ENCODE measurements at regions not wholly inside any gene's neighbourhood (a gene's known extent, or its start where the extent isn't known, plus 50 kb on each side); places are given as distances from the start of the nearest gene placed in this dataset.
"Not testable (repeated sequence)": the region's sequence is repeated elsewhere in the genome, so short reads cannot be mapped to it uniquely, and the experiment has no call there.

DNA sequence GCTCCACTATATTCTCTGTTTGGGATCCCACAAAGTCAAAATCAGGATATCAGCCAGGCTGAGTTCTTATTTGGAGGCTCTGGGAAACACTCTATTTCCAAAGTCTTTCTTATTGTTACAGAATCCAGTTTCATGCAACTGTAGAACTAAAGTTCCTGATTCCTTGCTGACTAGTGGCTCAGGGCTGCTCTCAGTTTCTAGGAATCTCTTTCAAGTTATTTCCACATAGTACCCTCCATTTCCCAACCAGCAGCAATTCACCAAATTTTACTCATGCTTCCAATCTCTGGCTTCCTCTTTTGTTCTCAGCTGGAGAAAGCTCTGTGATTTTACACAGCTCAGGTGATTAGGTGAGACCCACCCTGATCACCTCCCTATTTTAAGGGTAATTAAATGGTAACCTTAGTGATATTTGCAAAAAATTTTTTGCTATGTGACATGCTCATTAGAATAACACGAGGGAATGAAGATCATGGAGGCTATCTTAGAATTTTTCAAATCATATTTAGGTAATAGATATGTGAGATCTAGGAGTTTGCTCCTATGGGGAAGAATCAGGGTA is 794.9 kb upstream of the ARRDC3 start:
- H3K9me3 Mint-ChIP-seq = peaks cover 0 to 3% (median 0%) of the 10 kb centered on the region in 7 donors
- H3K36me3 ChIP-seq (ENCODE audit: control insufficient read depth, insufficient read depth, low read length) = no peaks in the 10 kb centered on the region
- no peaks in the 10 kb centered on the region for H3K4me1 ChIP-seq (ENCODE audit: control insufficient read depth, insufficient read depth, low read length, poor library complexity, severe bottlenecking)
- no peak overlapping the region for H3K4me3 ChIP-seq (ENCODE audit: low read depth, low read length)
- H3K27ac ChIP-seq (ENCODE audit: insufficient read depth, low read length, poor library complexity, severe bottlenecking) = no peak overlapping the region
- H3K27ac Mint-ChIP-seq = no peak overlapping the region
- H3K36me3 Mint-ChIP-seq = no peaks in the 10 kb centered on the region
- H3K4me3 Mint-ChIP-seq = no peak overlapping the region
- H3K27me3 Mint-ChIP-seq = no peaks in the 10 kb centered on the region
- no peaks in the 10 kb centered on the region for H3K4me1 Mint-ChIP-seq
- DNase-seq (no peak), ATAC-seq (ENCODE audit: low read depth in 2 of 2) (no peak)
- H3K9me3 ChIP-seq (ENCODE audit: control insufficient read depth in 2 of 2, low read length in 2 of 2) = no peaks in the 10 kb centered on the region
- H3K27me3 ChIP-seq (ENCODE audit: control insufficient read depth, insufficient read depth, low read length) = no peaks in the 10 kb centered on the region

DNA sequence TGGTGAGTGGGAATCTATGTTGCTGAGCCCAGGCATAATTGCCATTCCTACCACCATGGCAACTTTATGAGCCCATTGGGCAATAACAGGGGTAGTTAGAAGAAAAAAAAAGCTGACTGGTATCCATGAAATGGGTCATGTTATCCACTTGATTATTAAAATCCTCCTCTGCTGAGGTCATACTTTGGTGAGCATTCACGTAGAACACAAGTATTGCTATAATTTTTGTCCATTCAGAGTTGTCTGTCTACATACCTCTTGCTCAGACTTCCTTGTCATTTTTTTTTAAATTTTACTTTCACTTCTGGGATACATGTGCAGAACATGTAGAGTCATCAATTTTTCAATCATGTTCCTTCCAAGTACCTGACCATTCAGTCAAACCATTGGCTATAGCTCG is 780.8 kb upstream of the ARRDC3 start:
- Histone ChIP-seq H3K4me3 (ENCODE audit: low read depth, low read length) (no peak overlapping the region), H3K4me1 (ENCODE audit: control insufficient read depth, insufficient read depth, low read length, poor library complexity, severe bottlenecking) (no peaks in the 10 kb centered on the region), H3K27me3 (ENCODE audit: control insufficient read depth, insufficient read depth, low read length) (no peaks in the 10 kb centered on the region), H3K9me3 (ENCODE audit: control insufficient read depth in 2 of 2, low read length in 2 of 2) (peaks cover 0 to 2% of the 10 kb centered on the region in 2 experiments), H3K27ac (ENCODE audit: insufficient read depth, low read length, poor library complexity, severe bottlenecking) (no peak overlapping the region), H3K36me3 (ENCODE audit: control insufficient read depth, insufficient read depth, low read length) (no peaks in the 10 kb centered on the region)
- no peaks in the 10 kb centered on the region for H3K36me3 Mint-ChIP-seq
- no peaks in the 10 kb centered on the region for H3K4me1 Mint-ChIP-seq
- ATAC-seq (ENCODE audit: low read depth in 2 of 2) = no peak
- no peak for DNase-seq
- H3K27ac Mint-ChIP-seq = no peak overlapping the region
- no peaks in the 10 kb centered on the region for H3K27me3 Mint-ChIP-seq
- no peak overlapping the region for H3K4me3 Mint-ChIP-seq
- peaks cover 0 to 12% (median 6%) of the 10 kb centered on the region in 7 donors for H3K9me3 Mint-ChIP-seq

DNA sequence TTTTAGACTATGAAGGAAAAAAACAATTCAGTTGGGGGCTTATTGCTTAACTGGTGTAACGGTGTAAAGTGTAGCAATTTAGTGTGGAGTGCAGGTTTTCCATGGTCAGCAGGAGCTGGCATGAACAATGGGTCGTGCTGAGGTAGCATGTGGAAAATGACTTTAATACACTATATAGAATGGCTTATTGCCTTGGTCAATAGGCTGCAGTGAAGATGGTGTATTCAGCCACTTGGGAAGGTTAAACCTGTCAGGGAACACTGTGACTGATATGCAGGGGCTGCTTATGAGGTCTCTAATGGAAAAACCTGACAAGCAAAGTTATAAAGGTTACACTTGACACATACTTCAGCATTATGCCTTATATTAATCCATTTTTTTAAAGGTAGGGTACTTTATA is 764.7 kb upstream of the ARRDC3 start:
- no peaks in the 10 kb centered on the region for H3K36me3 ChIP-seq (ENCODE audit: control insufficient read depth, insufficient read depth, low read length)
- H3K9me3 ChIP-seq (ENCODE audit: control insufficient read depth in 2 of 2, low read length in 2 of 2) = no peaks in the 10 kb centered on the region
- H3K27ac ChIP-seq (ENCODE audit: insufficient read depth, low read length, poor library complexity, severe bottlenecking) = no peak overlapping the region
- H3K4me3 ChIP-seq (ENCODE audit: low read depth, low read length) = no peak overlapping the region
- Mint-ChIP-seq H3K36me3 (no peaks in the 10 kb centered on the region), H3K4me3 (no peak overlapping the region), H3K4me1 (no peaks in the 10 kb centered on the region), H3K9me3 (peaks cover 0 to 11% (median 0%) of the 10 kb centered on the region in 7 donors), H3K27me3 (no peaks in the 10 kb centered on the region), H3K27ac (no peak overlapping the region)
- H3K4me1 ChIP-seq (ENCODE audit: control insufficient read depth, insufficient read depth, low read length, poor library complexity, severe bottlenecking) = no peaks in the 10 kb centered on the region
- DNase-seq (no peak), ATAC-seq (ENCODE audit: low read depth in 2 of 2) (no peak)
- no peaks in the 10 kb centered on the region for H3K27me3 ChIP-seq (ENCODE audit: control insufficient read depth, insufficient read depth, low read length)

DNA sequence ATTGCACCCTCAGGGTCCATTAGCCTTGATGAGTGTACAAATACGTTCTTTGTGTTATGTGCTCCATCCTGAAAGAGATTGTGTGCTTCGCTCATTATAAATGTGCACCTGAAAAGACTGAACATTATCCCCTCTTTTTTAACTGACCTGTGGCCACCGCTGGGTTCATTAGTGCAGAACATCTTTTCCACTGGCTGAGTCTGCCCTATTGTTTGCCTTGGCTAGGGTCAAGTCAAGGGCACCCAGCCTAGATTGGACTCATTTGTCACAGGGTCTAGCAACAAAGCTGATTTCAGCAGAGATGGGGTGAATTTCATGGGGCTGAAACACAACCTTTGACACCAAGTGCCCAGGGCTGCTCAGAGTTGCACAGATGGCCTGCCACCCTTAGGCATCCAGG is 764.1 kb upstream of the ARRDC3 start:
- Histone ChIP-seq H3K27ac (ENCODE audit: insufficient read depth, low read length, poor library complexity, severe bottlenecking) (no peak overlapping the region), H3K27me3 (ENCODE audit: control insufficient read depth, insufficient read depth, low read length) (no peaks in the 10 kb centered on the region), H3K4me3 (ENCODE audit: low read depth, low read length) (no peak overlapping the region), H3K9me3 (ENCODE audit: control insufficient read depth in 2 of 2, low read length in 2 of 2) (no peaks in the 10 kb centered on the region), H3K4me1 (ENCODE audit: control insufficient read depth, insufficient read depth, low read length, poor library complexity, severe bottlenecking) (no peaks in the 10 kb centered on the region), H3K36me3 (ENCODE audit: control insufficient read depth, insufficient read depth, low read length) (no peaks in the 10 kb centered on the region)
- Mint-ChIP-seq H3K27ac (no peak overlapping the region), H3K4me1 (no peaks in the 10 kb centered on the region), H3K4me3 (no peak overlapping the region), H3K27me3 (no peaks in the 10 kb centered on the region), H3K9me3 (peaks cover 0 to 11% (median 0%) of the 10 kb centered on the region in 7 donors), H3K36me3 (no peaks in the 10 kb centered on the region)
- DNase-seq = no peak
- ATAC-seq (ENCODE audit: low read depth in 2 of 2) = no peak

DNA sequence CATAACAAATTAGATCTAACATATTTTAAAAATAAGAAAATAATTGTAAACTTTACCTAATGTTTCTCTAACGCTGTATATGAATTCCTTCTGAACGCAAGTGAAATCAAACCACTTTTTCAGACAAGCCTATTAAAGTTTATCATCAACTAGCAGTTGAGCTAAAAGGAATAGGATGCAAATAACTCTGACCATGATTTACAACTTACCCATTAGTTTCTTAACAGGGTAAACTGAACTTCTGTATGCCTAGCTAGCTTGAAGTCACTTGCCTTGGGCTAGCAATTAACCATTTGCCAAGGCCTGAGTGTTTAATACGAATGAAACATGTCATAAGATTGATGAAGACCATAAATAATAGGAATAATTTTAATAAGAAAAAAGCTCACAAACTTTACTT is 762.7 kb upstream of the ARRDC3 start:
- Mint-ChIP-seq H3K4me3 (no peak overlapping the region), H3K9me3 (peaks cover 0 to 16% (median 2%) of the 10 kb centered on the region in 7 donors), H3K4me1 (no peaks in the 10 kb centered on the region), H3K27ac (no peak overlapping the region), H3K36me3 (no peaks in the 10 kb centered on the region), H3K27me3 (no peaks in the 10 kb centered on the region)
- ATAC-seq (ENCODE audit: low read depth in 2 of 2) (no peak), DNase-seq (no peak)
- H3K27me3 ChIP-seq (ENCODE audit: control insufficient read depth, insufficient read depth, low read length) = no peaks in the 10 kb centered on the region
- no peaks in the 10 kb centered on the region for H3K9me3 ChIP-seq (ENCODE audit: control insufficient read depth in 2 of 2, low read length in 2 of 2)
- H3K4me3 ChIP-seq (ENCODE audit: low read depth, low read length) = no peak overlapping the region
- no peak overlapping the region for H3K27ac ChIP-seq (ENCODE audit: insufficient read depth, low read length, poor library complexity, severe bottlenecking)
- no peaks in the 10 kb centered on the region for H3K4me1 ChIP-seq (ENCODE audit: control insufficient read depth, insufficient read depth, low read length, poor library complexity, severe bottlenecking)
- H3K36me3 ChIP-seq (ENCODE audit: control insufficient read depth, insufficient read depth, low read length) = no peaks in the 10 kb centered on the region

DNA sequence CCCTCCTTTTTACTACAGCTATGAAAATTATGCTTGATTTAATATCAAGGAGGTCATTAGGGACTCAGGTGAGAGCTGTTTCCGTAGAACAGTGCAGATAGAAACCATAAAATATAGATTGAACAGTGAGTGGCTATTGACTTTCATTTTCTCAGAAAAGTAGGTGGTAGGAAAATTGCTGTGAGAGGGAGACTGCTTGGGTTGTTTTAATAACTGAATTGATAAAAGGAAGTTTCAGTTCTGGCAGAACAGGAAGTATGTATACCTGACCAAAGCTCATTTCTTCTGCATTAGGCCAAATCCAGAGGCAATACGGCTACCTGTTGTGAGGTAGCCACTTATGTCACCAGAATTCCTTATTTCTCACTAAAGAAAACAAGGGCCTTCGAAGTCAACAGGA is 761.7 kb upstream of the ARRDC3 start:
- no peak overlapping the region for H3K27ac Mint-ChIP-seq
- no peaks in the 10 kb centered on the region for H3K4me1 Mint-ChIP-seq
- peaks cover 0 to 16% (median 2%) of the 10 kb centered on the region in 7 donors for H3K9me3 Mint-ChIP-seq
- no peaks in the 10 kb centered on the region for H3K27me3 Mint-ChIP-seq
- H3K4me3 Mint-ChIP-seq = no peak overlapping the region
- ATAC-seq (ENCODE audit: low read depth in 2 of 2) (no peak), DNase-seq (no peak)
- Histone ChIP-seq H3K4me1 (ENCODE audit: control insufficient read depth, insufficient read depth, low read length, poor library complexity, severe bottlenecking) (no peaks in the 10 kb centered on the region), H3K27me3 (ENCODE audit: control insufficient read depth, insufficient read depth, low read length) (no peaks in the 10 kb centered on the region), H3K9me3 (ENCODE audit: control insufficient read depth in 2 of 2, low read length in 2 of 2) (no peaks in the 10 kb centered on the region), H3K27ac (ENCODE audit: insufficient read depth, low read length, poor library complexity, severe bottlenecking) (no peak overlapping the region), H3K4me3 (ENCODE audit: low read depth, low read length) (no peak overlapping the region), H3K36me3 (ENCODE audit: control insufficient read depth, insufficient read depth, low read length) (no peaks in the 10 kb centered on the region)
- H3K36me3 Mint-ChIP-seq = no peaks in the 10 kb centered on the region

DNA sequence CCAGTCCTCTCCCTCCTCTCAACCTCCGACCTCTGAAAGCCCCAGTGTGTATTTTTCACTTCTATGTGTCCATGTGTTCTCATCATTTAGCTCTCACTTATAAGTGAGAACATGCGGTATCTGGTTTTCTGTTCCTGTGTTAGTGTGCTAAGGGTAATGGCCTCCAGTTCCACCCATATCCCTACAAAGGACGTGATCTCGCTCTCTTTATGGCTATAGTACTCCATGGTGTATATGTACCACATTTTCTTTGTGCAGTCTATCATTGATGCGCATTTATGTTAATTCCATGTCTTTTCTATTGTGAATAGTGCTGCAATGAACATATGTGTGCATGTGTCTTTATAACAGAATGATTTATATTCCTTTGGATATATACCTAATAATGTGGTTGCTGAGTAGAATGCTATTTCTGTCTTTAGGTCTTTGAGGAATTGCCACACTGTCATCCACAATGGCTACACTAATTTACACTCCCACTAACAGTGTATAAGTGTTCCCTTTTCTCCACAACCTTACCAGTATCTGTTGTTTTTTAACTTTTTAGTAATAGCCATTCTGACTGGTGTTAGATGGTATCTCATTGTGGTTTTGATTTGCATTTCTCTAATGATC is 749.3 kb upstream of the ARRDC3 start:
- not testable (repeated sequence) for H3K27ac Mint-ChIP-seq; DNase-seq; H3K36me3 Mint-ChIP-seq; H3K36me3 ChIP-seq (ENCODE audit: control insufficient read depth, insufficient read depth, low read length); H3K27ac ChIP-seq (ENCODE audit: insufficient read depth, low read length, poor library complexity, severe bottlenecking); H3K4me1 Mint-ChIP-seq; H3K27me3 ChIP-seq (ENCODE audit: control insufficient read depth, insufficient read depth, low read length); H3K4me3 Mint-ChIP-seq; H3K4me3 ChIP-seq (ENCODE audit: low read depth, low read length); H3K9me3 ChIP-seq (ENCODE audit: control insufficient read depth in 2 of 2, low read length in 2 of 2); H3K4me1 ChIP-seq (ENCODE audit: control insufficient read depth, insufficient read depth, low read length, poor library complexity, severe bottlenecking); ATAC-seq (ENCODE audit: low read depth in 2 of 2); H3K9me3 Mint-ChIP-seq; H3K27me3 Mint-ChIP-seq

DNA sequence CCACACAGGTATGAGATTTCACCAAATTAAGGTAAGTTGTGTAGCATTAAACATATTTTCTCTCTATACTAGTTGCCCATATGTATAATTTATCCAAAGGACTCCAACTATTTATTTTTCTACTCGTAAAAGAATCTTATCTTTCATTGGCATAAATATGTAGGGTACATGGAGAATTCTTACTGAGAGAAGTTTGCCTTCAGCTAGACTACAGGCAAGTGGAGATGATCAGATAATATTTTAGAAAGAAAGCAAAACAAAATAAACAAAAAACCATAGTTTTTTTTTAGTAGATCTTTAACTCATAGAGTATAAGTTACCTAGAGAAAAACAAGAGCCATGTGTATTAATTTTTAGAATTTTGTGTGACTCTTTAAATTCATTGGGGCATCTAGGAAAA is 743.1 kb upstream of the ARRDC3 start:
- Histone ChIP-seq H3K4me1 (ENCODE audit: control insufficient read depth, insufficient read depth, low read length, poor library complexity, severe bottlenecking) (no peaks in the 10 kb centered on the region), H3K27ac (ENCODE audit: insufficient read depth, low read length, poor library complexity, severe bottlenecking) (no peak overlapping the region), H3K36me3 (ENCODE audit: control insufficient read depth, insufficient read depth, low read length) (no peaks in the 10 kb centered on the region), H3K27me3 (ENCODE audit: control insufficient read depth, insufficient read depth, low read length) (no peaks in the 10 kb centered on the region), H3K4me3 (ENCODE audit: low read depth, low read length) (no peak overlapping the region), H3K9me3 (ENCODE audit: control insufficient read depth in 2 of 2, low read length in 2 of 2) (no peaks in the 10 kb centered on the region)
- Mint-ChIP-seq H3K27me3 (no peaks in the 10 kb centered on the region), H3K36me3 (no peaks in the 10 kb centered on the region), H3K4me3 (no peak overlapping the region), H3K9me3 (peaks cover 0 to 3% (median 0%) of the 10 kb centered on the region in 7 donors), H3K27ac (no peak overlapping the region), H3K4me1 (no peaks in the 10 kb centered on the region)
- no peak for DNase-seq
- ATAC-seq (ENCODE audit: low read depth in 2 of 2) = no peak

Data from CD4-positive, CD25-positive, alpha-beta regulatory T cell (primary cell).